Pancreas (tissue), 10 donors: ENCODE measurements at regions not wholly inside any gene's neighbourhood (a gene's known extent, or its start where the extent isn't known, plus 50 kb on each side); places are given as distances from the start of the nearest gene placed in this dataset.

ENCODE experiments used
- ATAC-seq, 4 donors: fragments of 200-7000 bp; cut with Tn5 transposase; one replicate each; pipeline versions ENCODE4 v1.8.0 to v1.9.1; 2020; ENCODE audit warnings: mild to moderate bottlenecking in 4 of 4, moderate library complexity in 4 of 4
- DNase-seq, 6 donors: peaks; one replicate each; pipeline ENCODE4 v3.0.0-alpha.2; 2020
- FAIRE-seq: peaks from 2 replicates; lab custom pipeline; 2012; peaks lifted over from hg19 to GRCh38; lab: Jason Lieb, UNC
- H3K27ac ChIP-seq, 4 donors: fragments of 200-600 bp; sonication (generic); 1 replicate in 3 of 4; 2 replicates in 1 of 4; pipeline versions ENCODE4 v1.5.0 to v1.8.0; 2020
- H3K27me3 ChIP-seq, 4 donors: fragments of 200-600 bp; one replicate each; pipeline ENCODE4 v1.8.0; 2021
- H3K36me3 ChIP-seq, 3 donors: fragments of 200-600 bp; sonication (generic) in 1 of 3; one replicate each; pipeline versions ENCODE4 v1.5.0 to v1.8.0; 2020 to 2021
- H3K4me1 ChIP-seq, 3 donors: fragments of 200-600 bp; one replicate each; pipeline ENCODE4 v1.8.0; 2021
- H3K4me3 ChIP-seq, 4 donors: fragments of 200-600 bp; sonication (generic) in 2 of 4; one replicate each; pipeline versions ENCODE4 v1.5.0 to v1.8.0; 2020 to 2021
- H3K9me3 ChIP-seq, 4 donors: fragments of 200-600 bp; one replicate each; pipeline ENCODE4 v1.8.0; 2021
- CTCF ChIP-seq, 4 donors: fragments of 200-600 bp; sonication (generic) in 3 of 4; IDR thresholded peaks; one replicate each; pipeline versions ENCODE4 v1.5.0 to v1.8.0; 2021; ENCODE audit warnings: antibody characterized with exemption in 4 of 4
- WGBS, 2 donors: extraction: QIAGEN DNeasy Blood & Tissue Kit; methylation state at CpG; one replicate each; pipeline ENCODE4 v1.1.7; 2013; 5-methylcytosine and 5-hydroxymethylcytosine counted together
- intact Hi-C, 3 donors: fragments of 100-400 bp; cut with DNase I; formaldehyde crosslinking; loops; one replicate each; pipeline versions ENCODE4 v1.11.1 to v1.14.2; 2022
- donor health status: healthy with polysubstance abuse.
- donor health status: DM: no; HTN: no; CAD: no; lungs with moderate emphysema.
- donor health status: DM: no; HTN: no; CAD: no.
- donor health status: control.
- donor health status: control.
- donor health status: Bipolar disorder and iron deficiency.
- donor health status: DM: yes; HTN: yes; CAD: no.
- donor health status: DM: no; HTN: no; CAD: no.
- donor health status: DM: no; HTN: no; CAD: no.
- donor health status: DM: yes; HTN: yes; CAD: no.

- FAIRE-seq (no peak), ATAC-seq (no peak), DNase-seq (no peak)
- WGBS, 2 donors: 76 to 88% methylated on average over 3 of the region's 3 CpGs
- intact Hi-C loops: no loop called here
- H3K27me3 ChIP-seq: no peaks in the 10 kb centered on the region
- H3K4me1 ChIP-seq: no peaks in the 10 kb centered on the region
- no peak overlapping the region for H3K4me3 ChIP-seq
- H3K27ac ChIP-seq: no peak overlapping the region
- H3K9me3 ChIP-seq: no peaks in the 10 kb centered on the region
- no peaks in the 10 kb centered on the region for H3K36me3 ChIP-seq
- no peak for TF ChIP-seq CTCF (IDR thresholded peaks at IDR 0.05)
These were observed 146.6 kb upstream of the PLN start for GRCh38 chr6:118401325-118401975.

GRCh38 chr6:118403036-118403435 is 145.1 kb upstream of the PLN start:
- no peaks in the 10 kb centered on the region for H3K4me1 ChIP-seq
- no peaks in the 10 kb centered on the region for H3K36me3 ChIP-seq
- intact Hi-C loops: no loop called here
- H3K4me3 ChIP-seq: no peak overlapping the region
- no peaks in the 10 kb centered on the region for H3K27me3 ChIP-seq
- no peak for TF ChIP-seq CTCF (IDR thresholded peaks at IDR 0.05)
- H3K9me3 ChIP-seq: no peaks in the 10 kb centered on the region
- H3K27ac ChIP-seq: no peak overlapping the region
- FAIRE-seq (no peak), ATAC-seq (no peak), DNase-seq (no peak)
- 81 to 88% methylated on average over 3 of the region's 3 CpGs for WGBS, 2 donors

GRCh38 chr6:118408863-118409262 is 139.2 kb upstream of the PLN start:
- Histone ChIP-seq H3K27ac (no peak overlapping the region), H3K36me3 (no peaks in the 10 kb centered on the region), H3K4me1 (no peaks in the 10 kb centered on the region), H3K4me3 (no peak overlapping the region), H3K9me3 (no peaks in the 10 kb centered on the region), H3K27me3 (no peaks in the 10 kb centered on the region)
- WGBS, 2 donors: 94 to 95% methylated on average over 4 to 5 of the region's 5 CpGs
- no peak for FAIRE-seq
- DNase-seq: no peak
- no peak for TF ChIP-seq CTCF (IDR thresholded peaks at IDR 0.05)
- intact Hi-C loops: no loop called here
- ATAC-seq: no peak

GRCh38 chr6:118410001-118410400 is 138.1 kb upstream of the PLN start:
- 61% methylated on average over 2 of the region's 2 CpGs for WGBS, 2 donors
- no peaks in the 10 kb centered on the region for H3K9me3 ChIP-seq
- no peaks in the 10 kb centered on the region for H3K36me3 ChIP-seq
- no peak for TF ChIP-seq CTCF (IDR thresholded peaks at IDR 0.05)
- H3K27ac ChIP-seq: no peak overlapping the region
- DNase-seq (no peak), ATAC-seq (no peak), FAIRE-seq (no peak)
- no peaks in the 10 kb centered on the region for H3K4me1 ChIP-seq
- no peaks in the 10 kb centered on the region for H3K27me3 ChIP-seq
- H3K4me3 ChIP-seq: no peak overlapping the region
- intact Hi-C loops: no loop called here
